Mucosa of rectum (tissue), 2 donors: ENCODE measurements at regions not wholly inside any gene's neighbourhood (a gene's known extent, or its start where the extent isn't known, plus 50 kb on each side); places are given as distances from the start of the nearest gene placed in this dataset.

Source experiments
- H3K27ac ChIP-seq, 2 donors: one replicate each; pipeline ENCODE4 v1.7.0; 2013; ENCODE audit warnings: inconsistent platforms in 2 of 2, low read depth in 2 of 2, low read length in 2 of 2
- H3K27me3 ChIP-seq, 2 donors: one replicate each; pipeline ENCODE4 v1.7.0; 2013; ENCODE audit warnings: low read length in 2 of 2; ENCODE audit not compliant: control insufficient read depth in 2 of 2, insufficient read depth in 2 of 2
- H3K36me3 ChIP-seq, 2 donors: one replicate each; pipeline ENCODE4 v1.7.0; 2013; ENCODE audit warnings: low read length in 2 of 2; ENCODE audit not compliant: control insufficient read depth in 2 of 2, insufficient read depth in 2 of 2
- H3K4me1 ChIP-seq, 2 donors: one replicate each; pipeline ENCODE4 v1.7.0; 2013; ENCODE audit warnings: low read length in 2 of 2, mild to moderate bottlenecking in 1 of 2; ENCODE audit not compliant: control insufficient read depth in 2 of 2, insufficient read depth in 2 of 2
- H3K4me3 ChIP-seq, 2 donors: one replicate each; pipeline ENCODE4 v1.7.0; 2013; ENCODE audit warnings: low read length in 2 of 2
- H3K9ac ChIP-seq, 2 donors: one replicate each; pipeline ENCODE4 v1.7.0; 2013; ENCODE audit warnings: low read length in 2 of 2, low read depth in 1 of 2, mild to moderate bottlenecking in 1 of 2
- H3K9me3 ChIP-seq, 2 donors: one replicate each; pipeline ENCODE4 v1.7.0; 2013; ENCODE audit warnings: low read length in 2 of 2; ENCODE audit not compliant: control insufficient read depth in 2 of 2
- donor health status: healthy.
- donor health status: Normal muscosa, but diverticular disease.

DNA sequence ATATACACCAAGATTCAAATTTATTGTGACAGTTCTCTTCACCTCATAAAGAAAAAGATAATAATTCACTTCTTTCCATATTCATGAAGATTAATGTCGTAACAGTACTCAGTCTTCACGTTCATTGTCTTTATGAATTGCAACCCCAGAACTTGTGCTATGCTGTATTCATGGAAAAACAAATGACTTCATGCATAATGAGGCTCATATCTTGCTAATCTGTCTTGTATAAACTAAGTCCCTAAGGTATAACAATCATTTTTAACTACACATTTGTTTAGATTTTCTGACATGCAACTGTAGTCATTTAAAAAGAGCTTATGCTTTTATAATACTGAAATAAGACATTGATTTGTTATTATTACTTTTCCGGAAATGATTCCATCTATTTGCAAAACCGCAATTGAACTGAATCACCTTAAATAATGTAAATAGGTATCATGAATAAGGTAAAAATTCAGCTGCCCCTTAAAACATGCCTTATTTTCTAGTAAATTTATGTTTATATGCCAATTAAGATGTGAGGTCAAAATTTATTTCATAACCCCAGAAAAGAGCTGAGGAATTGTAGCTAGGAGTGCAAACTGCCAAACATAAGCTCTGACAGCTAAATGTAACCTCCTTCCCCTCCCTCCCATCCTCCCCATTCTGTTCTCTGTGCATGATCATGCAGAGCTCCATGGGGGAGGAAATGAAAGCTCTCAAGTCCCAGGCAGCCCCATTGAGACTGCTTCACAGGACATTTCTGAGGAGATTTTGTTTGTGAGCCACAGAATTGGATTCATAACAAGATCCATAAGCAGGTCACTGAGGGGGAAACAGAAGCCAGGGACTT lies 301.6 kb downstream of the ATP23 start:
- Histone ChIP-seq H3K9me3 (no peaks in the 10 kb centered on the region), H3K4me3 (no peak overlapping the region), H3K9ac (no peak overlapping the region), H3K27ac (no peak overlapping the region), H3K27me3 (no peaks in the 10 kb centered on the region), H3K36me3 (no peaks in the 10 kb centered on the region), H3K4me1 (no peaks in the 10 kb centered on the region)

DNA sequence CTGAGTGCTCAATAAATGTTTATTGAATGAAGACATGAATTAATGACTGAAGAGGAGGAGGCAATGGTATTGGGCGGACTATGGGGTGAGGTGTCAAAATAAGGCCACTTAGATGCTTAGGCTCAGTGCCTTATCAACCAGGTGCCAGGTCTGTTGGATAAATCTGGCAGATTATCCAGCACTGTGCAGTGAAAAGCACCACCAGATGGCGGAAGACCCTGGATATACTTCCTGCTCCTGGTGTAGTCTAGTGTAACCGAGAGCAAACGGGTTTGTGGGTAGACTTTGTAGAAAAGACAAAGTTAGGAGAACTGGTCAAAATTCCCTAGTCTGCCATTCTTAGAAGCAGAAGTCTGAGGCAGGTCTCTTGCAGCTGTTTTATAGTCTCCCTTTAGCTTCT lies 306.3 kb downstream of the ATP23 start:
- Histone ChIP-seq H3K27ac (no peak overlapping the region), H3K36me3 (no peaks in the 10 kb centered on the region), H3K9me3 (no peaks in the 10 kb centered on the region), H3K9ac (no peak overlapping the region), H3K27me3 (no peaks in the 10 kb centered on the region), H3K4me1 (no peaks in the 10 kb centered on the region), H3K4me3 (no peak overlapping the region)

DNA sequence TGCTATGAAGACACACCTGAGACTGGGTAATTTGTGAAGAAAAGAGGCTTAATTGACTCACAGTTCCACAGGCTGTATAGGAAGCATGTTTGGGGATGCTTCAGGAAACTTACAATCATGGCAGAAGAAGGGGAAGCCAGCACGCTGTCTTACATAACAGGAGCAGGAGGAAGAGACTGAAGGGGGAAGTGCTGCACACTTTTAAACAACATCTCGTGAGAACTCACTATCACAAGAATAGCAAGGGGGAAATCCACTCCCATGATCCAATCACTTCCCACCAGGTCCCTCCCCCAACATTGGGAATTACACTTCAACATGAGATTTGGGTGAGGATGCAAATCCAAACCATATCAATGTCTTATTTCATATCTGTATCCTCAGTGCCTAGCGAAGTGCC lies 307.2 kb downstream of the ATP23 start:
- Histone ChIP-seq H3K36me3 (no peaks in the 10 kb centered on the region), H3K4me3 (no peak overlapping the region), H3K4me1 (no peaks in the 10 kb centered on the region), H3K27me3 (no peaks in the 10 kb centered on the region), H3K9me3 (no peaks in the 10 kb centered on the region), H3K9ac (no peak overlapping the region), H3K27ac (no peak overlapping the region)

DNA sequence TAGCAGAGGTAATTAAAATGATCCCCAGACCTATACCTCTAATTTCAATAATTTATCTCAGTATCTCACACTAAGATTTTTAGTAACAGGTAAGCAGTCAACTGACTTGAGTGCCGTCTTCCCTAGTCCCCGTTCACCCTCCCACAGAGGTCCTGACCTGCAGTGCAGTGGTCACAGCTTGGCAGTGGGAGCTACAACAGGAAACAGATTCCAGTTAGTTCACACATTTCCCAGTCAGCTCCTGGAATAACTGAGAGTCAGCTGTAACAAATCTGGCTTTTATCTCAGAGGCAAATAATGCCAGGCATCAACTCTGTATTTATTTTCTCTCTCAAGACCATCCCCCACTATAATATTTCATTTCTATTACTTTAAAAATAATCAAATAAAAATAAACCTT lies 308.2 kb downstream of the ATP23 start:
- H3K27ac ChIP-seq: no peak overlapping the region
- no peaks in the 10 kb centered on the region for H3K36me3 ChIP-seq
- no peak overlapping the region for H3K4me3 ChIP-seq
- no peaks in the 10 kb centered on the region for H3K4me1 ChIP-seq
- no peaks in the 10 kb centered on the region for H3K27me3 ChIP-seq
- no peak overlapping the region for H3K9ac ChIP-seq
- no peaks in the 10 kb centered on the region for H3K9me3 ChIP-seq

DNA sequence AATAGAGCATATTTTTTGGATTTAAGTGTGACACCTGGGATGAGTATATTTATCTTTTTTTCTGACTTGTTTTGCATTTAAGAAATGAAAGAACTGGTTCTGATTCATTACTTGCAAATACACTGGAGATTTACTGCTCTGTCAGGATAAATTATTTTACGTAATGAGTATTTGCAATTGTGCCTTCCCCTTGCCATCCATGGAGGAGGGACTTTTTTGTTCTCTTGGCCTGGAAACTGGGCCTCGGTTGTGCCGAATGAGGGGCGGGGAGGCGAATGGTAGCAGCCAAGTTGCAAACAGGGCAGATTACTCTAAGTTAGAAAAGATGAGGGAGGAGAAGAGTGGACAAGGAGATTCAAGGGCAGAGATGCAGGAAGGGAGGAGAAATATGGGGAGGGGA lies 308.7 kb downstream of the ATP23 start:
- no peak overlapping the region for H3K9ac ChIP-seq
- no peaks in the 10 kb centered on the region for H3K27me3 ChIP-seq
- no peaks in the 10 kb centered on the region for H3K36me3 ChIP-seq
- H3K9me3 ChIP-seq: no peaks in the 10 kb centered on the region
- no peak overlapping the region for H3K27ac ChIP-seq
- no peak overlapping the region for H3K4me3 ChIP-seq
- no peaks in the 10 kb centered on the region for H3K4me1 ChIP-seq

DNA sequence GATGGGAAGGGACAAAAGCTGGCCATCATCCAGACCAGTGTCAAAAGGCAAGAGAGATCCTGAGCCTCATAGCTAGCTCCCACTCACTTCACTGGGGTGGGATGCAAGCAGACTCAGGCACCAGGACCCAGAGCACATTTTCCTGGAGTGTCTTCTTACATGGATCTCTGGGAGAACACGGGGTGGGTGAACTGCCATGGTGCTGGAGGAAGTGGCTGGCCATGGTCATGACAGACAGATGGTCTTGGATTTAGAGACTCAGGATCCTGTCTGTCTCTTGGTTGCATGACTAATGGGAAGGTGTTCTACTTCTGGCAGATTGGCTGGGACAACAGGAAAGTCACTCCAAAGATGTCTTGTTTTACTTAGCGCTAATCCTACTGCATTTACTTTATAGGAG lies 311.5 kb downstream of the ATP23 start:
- H3K4me3 ChIP-seq: no peak overlapping the region
- no peaks in the 10 kb centered on the region for H3K4me1 ChIP-seq
- no peaks in the 10 kb centered on the region for H3K27me3 ChIP-seq
- H3K27ac ChIP-seq: no peak overlapping the region
- H3K36me3 ChIP-seq: no peaks in the 10 kb centered on the region
- H3K9me3 ChIP-seq: no peaks in the 10 kb centered on the region
- no peak overlapping the region for H3K9ac ChIP-seq

DNA sequence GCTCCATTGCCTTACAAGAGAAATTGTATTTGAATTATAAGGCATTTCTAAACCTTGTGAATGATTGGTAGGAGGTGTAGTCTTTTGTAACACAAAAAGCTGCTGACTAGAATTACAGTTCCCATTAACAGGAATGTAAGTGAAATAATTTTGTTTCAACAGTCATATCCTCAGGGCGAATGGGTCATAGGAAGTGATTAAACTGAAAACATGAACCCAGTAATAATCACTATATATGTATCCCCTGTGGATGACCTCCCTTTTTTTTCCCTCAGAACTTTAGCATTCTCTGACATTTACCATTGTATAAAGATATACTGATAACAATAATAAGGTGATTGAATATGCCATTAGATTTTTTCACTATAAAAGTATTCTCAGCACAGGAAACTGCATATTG lies 312.3 kb downstream of the ATP23 start:
- no peak overlapping the region for H3K4me3 ChIP-seq
- H3K9ac ChIP-seq: no peak overlapping the region
- no peaks in the 10 kb centered on the region for H3K36me3 ChIP-seq
- no peaks in the 10 kb centered on the region for H3K9me3 ChIP-seq
- no peaks in the 10 kb centered on the region for H3K4me1 ChIP-seq
- no peaks in the 10 kb centered on the region for H3K27me3 ChIP-seq
- no peak overlapping the region for H3K27ac ChIP-seq

DNA sequence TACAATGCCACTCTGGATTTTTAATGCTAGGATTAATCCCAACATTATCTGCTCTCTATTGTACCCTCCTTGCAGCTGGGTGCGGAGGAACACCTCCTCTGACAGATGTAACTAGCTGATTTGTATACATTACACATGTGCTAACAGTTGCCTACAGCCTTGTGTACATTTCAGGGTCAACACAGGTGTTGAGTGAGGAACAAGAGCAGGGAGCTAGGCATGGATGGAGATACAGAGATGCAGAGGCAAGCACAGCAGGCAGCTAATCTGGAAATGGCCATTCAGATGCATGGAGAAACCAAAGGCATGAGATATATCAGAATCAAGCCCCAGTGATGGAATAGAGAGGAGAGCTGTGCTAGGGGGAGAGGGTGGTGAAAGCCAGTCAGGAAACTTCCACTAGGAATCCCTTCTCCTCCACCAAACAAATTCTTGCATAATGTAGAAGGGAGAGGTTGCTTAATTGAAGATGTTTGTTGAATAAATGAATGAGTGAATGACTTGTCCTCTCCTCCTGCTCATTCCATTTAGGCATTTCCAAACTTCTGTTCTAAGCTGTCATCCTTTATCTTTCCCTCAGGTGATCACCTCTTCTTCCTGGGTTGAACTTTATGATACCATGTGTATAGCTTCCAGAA lies 313.2 kb downstream of the ATP23 start:
- Histone ChIP-seq H3K9ac (no peak overlapping the region), H3K4me3 (no peak overlapping the region), H3K27me3 (no peaks in the 10 kb centered on the region), H3K27ac (no peak overlapping the region), H3K36me3 (no peaks in the 10 kb centered on the region), H3K4me1 (no peaks in the 10 kb centered on the region), H3K9me3 (no peaks in the 10 kb centered on the region)

DNA sequence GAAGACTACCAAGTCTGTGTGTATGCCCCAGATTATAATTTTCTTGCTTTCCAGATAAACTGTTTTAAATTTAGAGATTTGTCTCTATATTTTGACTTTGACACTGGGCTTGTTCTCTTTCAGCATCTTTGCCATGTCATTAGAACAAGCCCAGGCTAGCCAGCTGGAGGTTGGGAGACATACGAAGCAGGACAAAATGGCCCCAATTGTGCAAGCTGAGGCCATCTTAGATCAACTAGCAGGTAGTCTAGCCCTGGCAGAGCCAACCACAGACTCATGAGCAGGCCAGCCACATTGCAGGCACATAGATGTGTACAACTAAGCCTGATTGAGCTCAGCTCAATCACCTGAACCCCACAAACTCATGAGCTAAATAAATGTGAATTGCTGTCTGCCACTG lies 321.4 kb downstream of the ATP23 start:
- H3K27me3 ChIP-seq: no peaks in the 10 kb centered on the region
- no peaks in the 10 kb centered on the region for H3K36me3 ChIP-seq
- no peaks in the 10 kb centered on the region for H3K4me1 ChIP-seq
- no peak overlapping the region for H3K27ac ChIP-seq
- H3K9me3 ChIP-seq: no peaks in the 10 kb centered on the region
- H3K4me3 ChIP-seq: no peak overlapping the region
- H3K9ac ChIP-seq: no peak overlapping the region

DNA sequence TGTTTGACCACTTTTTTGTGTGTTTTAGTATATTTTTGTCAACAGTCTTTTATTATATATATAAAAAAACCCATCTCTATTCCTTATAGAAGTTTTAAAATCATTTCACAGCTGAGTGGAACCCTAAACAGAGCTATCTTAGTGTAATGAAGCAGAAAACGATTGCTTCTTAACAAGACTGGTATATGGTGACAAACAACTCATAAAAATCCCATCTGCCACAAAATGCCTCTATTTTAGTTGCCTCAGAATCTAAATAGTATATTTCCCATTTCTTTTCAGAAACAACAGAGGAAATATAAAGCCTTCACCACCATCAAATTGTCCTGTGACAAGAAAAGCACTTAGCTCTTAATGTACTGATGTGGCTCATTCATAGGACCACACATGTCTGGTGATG lies 322.4 kb downstream of the ATP23 start:
- H3K4me1 ChIP-seq: no peaks in the 10 kb centered on the region
- H3K27ac ChIP-seq: no peak overlapping the region
- H3K4me3 ChIP-seq: no peak overlapping the region
- H3K9ac ChIP-seq: no peak overlapping the region
- H3K36me3 ChIP-seq: no peaks in the 10 kb centered on the region
- H3K9me3 ChIP-seq: no peaks in the 10 kb centered on the region
- no peaks in the 10 kb centered on the region for H3K27me3 ChIP-seq
